ENCODE measurements at regions not wholly inside any gene's neighbourhood (a gene's known extent, or its start where the extent isn't known, plus 50 kb on each side); places are given as distances from the start of the nearest gene placed in this dataset.

DNA sequence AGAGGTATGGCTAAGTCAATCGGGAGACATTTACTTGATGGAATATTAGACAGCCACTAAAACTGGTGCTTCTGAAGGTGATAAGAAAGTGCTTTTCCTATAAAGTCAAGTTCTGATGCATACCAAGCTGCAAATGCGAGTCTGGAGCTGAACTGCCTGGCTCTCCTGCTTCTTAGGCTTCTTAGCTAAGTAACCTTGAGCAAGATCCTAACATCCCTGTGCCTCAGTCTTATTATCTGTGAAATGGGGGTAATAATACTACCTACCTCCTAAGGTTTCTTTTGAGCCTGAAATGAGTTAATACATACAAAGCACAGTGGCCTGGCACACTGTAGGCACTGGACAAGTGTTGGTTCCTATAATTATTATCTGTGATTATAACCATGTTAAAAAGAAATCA, 64.5 kb downstream of the ZIC5 start:
- TF ChIP-seq, protein P1, sequence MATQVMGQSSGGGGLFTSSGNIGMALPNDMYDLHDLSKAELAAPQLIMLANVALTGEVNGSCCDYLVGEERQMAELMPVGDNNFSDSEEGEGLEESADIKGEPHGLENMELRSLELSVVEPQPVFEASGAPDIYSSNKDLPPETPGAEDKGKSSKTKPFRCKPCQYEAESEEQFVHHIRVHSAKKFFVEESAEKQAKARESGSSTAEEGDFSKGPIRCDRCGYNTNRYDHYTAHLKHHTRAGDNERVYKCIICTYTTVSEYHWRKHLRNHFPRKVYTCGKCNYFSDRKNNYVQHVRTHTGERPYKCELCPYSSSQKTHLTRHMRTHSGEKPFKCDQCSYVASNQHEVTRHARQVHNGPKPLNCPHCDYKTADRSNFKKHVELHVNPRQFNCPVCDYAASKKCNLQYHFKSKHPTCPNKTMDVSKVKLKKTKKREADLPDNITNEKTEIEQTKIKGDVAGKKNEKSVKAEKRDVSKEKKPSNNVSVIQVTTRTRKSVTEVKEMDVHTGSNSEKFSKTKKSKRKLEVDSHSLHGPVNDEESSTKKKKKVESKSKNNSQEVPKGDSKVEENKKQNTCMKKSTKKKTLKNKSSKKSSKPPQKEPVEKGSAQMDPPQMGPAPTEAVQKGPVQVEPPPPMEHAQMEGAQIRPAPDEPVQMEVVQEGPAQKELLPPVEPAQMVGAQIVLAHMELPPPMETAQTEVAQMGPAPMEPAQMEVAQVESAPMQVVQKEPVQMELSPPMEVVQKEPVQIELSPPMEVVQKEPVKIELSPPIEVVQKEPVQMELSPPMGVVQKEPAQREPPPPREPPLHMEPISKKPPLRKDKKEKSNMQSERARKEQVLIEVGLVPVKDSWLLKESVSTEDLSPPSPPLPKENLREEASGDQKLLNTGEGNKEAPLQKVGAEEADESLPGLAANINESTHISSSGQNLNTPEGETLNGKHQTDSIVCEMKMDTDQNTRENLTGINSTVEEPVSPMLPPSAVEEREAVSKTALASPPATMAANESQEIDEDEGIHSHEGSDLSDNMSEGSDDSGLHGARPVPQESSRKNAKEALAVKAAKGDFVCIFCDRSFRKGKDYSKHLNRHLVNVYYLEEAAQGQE (IDR thresholded peaks at IDR 0.05; ENCODE audit: insufficient read depth in 1 of 2, low read depth in 2 of 2, low read length in 2 of 2), result no peak
- no peak for TF ChIP-seq TAF1 (IDR thresholded peaks at IDR 0.05; ENCODE audit: borderline replicate concordance, insufficient read depth, low read length)

Measured in PFSK-1 (cell line).